ENCODE measurements at regions not wholly inside any gene's neighbourhood (a gene's known extent, or its start where the extent isn't known, plus 50 kb on each side); places are given as distances from the start of the nearest gene placed in this dataset.
"Not testable (repeated sequence)": the region's sequence is repeated elsewhere in the genome, so short reads cannot be mapped to it uniquely, and the experiment has no call there.

DNA sequence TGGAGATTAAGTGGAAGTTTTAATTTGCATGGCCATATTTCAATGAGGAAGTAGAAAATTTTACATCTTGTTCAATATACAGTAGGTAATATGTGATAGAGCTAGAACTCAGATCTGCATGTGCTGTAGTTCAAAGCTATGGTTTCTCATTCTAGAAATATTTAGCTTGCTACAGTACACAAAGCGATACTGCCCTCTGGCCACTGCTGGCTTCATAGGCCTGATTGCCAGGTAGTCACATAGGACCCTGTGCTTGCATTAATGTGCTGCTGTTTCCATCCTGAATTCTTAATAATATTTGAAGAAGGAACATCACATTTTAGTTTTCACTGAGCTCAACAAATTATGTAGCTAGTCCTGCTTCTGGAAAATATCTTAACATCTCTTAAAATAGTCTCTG is 87.0 kb downstream of the PLSCR2 start:
- Histone ChIP-seq H3K9ac (ENCODE audit: low read depth, low read length) (no peak overlapping the region), H3K9me3 (replicated peaks; ENCODE audit: low read length) (no peaks in the 10 kb centered on the region), H3K4me2 (ENCODE audit: low read length) (no peak overlapping the region), H3K4me1 (ENCODE audit: control insufficient read depth, insufficient read depth, low read length) (no peaks in the 10 kb centered on the region), H3K27me3 (ENCODE audit: control insufficient read depth, insufficient read depth, low read length) (no peaks in the 10 kb centered on the region), H3K36me3 (ENCODE audit: insufficient read depth, low read length) (no peaks in the 10 kb centered on the region), H3K4me3 (ENCODE audit: low read length) (no peak overlapping the region)

DNA sequence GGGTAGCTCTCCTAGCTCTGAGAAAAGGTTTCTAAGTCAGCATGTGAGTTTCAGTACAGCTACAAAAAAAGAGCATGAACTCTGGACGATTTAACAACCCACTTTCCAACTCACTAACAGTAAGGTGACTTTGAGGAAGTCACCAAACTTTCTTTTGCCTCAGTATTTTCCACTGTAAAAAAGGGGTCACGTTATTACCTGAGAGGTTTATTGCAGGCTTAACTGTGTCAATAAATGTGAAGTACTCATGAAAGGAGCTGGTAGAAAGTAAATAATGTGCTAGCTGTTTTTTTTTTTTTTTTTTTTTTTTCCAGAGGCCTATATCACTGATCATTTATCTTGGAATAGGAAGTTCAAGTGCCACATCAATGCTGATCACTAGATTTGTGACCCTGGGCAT is 89.3 kb downstream of the PLSCR2 start:
- Histone ChIP-seq H3K9ac (ENCODE audit: low read depth, low read length) (no peak overlapping the region), H3K36me3 (ENCODE audit: insufficient read depth, low read length) (no peaks in the 10 kb centered on the region), H3K27me3 (ENCODE audit: control insufficient read depth, insufficient read depth, low read length) (no peaks in the 10 kb centered on the region), H3K9me3 (replicated peaks; ENCODE audit: low read length) (no peaks in the 10 kb centered on the region), H3K4me2 (ENCODE audit: low read length) (no peak overlapping the region), H3K4me1 (ENCODE audit: control insufficient read depth, insufficient read depth, low read length) (no peaks in the 10 kb centered on the region), H3K4me3 (ENCODE audit: low read length) (no peak overlapping the region)

DNA sequence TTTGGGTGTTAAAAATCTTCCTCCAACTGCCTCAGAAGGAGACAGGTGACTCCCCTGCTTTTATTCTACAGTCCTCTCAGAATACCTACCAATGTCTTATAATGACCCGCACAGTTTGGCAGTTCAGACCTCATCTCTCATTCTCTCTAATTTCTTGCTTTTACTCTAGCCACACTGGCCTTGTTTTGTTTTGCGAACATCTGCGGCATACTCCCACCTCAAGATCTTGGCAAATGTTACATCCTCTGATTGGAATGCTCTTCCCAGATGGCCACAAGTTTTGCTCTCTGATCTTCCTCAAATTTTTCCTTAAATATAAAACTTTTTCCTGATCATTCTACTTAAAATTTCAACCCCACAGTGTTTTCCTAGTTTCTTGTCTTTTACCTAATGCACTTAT is 94.1 kb downstream of the PLSCR2 start:
- Histone ChIP-seq H3K9ac (ENCODE audit: low read depth, low read length) (no peak overlapping the region), H3K4me2 (ENCODE audit: low read length) (no peak overlapping the region), H3K27me3 (ENCODE audit: control insufficient read depth, insufficient read depth, low read length) (no peaks in the 10 kb centered on the region), H3K9me3 (replicated peaks; ENCODE audit: low read length) (no peaks in the 10 kb centered on the region), H3K4me3 (ENCODE audit: low read length) (no peak overlapping the region), H3K36me3 (ENCODE audit: insufficient read depth, low read length) (no peaks in the 10 kb centered on the region), H3K4me1 (ENCODE audit: control insufficient read depth, insufficient read depth, low read length) (no peaks in the 10 kb centered on the region)

DNA sequence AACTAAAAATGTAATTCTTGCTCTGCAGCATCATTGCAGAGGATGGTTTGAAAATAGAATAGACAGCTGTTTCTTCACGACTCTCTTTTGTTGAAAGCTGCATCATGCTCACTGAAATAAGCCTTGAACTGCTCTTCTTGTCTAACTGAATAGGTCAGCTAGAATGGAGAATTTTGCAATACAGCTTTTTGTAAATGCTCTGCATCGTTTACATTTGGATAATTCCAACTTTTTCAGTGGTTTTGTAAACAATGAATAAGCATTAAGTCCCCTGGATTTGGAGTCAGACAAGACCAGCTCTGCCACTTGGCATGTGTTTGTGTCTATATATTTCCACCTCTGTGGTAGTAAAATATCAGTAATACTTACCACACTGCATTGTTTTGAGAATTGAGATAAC is 95.2 kb downstream of the PLSCR2 start:
- no peaks in the 10 kb centered on the region for H3K4me1 ChIP-seq (ENCODE audit: control insufficient read depth, insufficient read depth, low read length)
- no peaks in the 10 kb centered on the region for H3K36me3 ChIP-seq (ENCODE audit: insufficient read depth, low read length)
- no peaks in the 10 kb centered on the region for H3K9me3 ChIP-seq (replicated peaks; ENCODE audit: low read length)
- H3K27me3 ChIP-seq (ENCODE audit: control insufficient read depth, insufficient read depth, low read length): no peaks in the 10 kb centered on the region
- no peak overlapping the region for H3K4me3 ChIP-seq (ENCODE audit: low read length)
- no peak overlapping the region for H3K4me2 ChIP-seq (ENCODE audit: low read length)
- no peak overlapping the region for H3K9ac ChIP-seq (ENCODE audit: low read depth, low read length)

DNA sequence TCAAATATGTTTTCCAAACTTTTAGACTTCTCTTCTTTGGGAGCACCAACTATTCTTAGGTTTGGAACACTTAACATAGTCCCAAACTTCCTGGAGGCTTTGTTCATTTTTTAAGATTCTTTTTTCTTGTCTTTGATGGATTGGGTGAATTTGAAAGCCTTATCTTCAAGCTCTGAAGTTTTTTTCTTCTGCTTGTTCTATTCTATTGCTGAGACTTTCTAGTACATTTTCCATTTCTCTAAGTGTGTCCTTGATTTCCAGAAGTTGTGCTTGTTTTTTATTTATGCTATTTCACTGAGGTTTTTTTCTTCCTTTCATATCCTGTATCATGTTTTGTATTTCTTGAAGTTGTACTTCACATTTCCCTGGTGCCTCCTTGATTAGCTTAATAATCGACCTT is 97.5 kb downstream of the PLSCR2 start:
- Histone ChIP-seq H3K27me3 (ENCODE audit: control insufficient read depth, insufficient read depth, low read length) (no peaks in the 10 kb centered on the region), H3K9me3 (replicated peaks; ENCODE audit: low read length) (no peaks in the 10 kb centered on the region), H3K4me2 (ENCODE audit: low read length) (no peak overlapping the region), H3K4me1 (ENCODE audit: control insufficient read depth, insufficient read depth, low read length) (no peaks in the 10 kb centered on the region), H3K9ac (ENCODE audit: low read depth, low read length) (no peak overlapping the region), H3K36me3 (ENCODE audit: insufficient read depth, low read length) (no peaks in the 10 kb centered on the region), H3K4me3 (ENCODE audit: low read length) (no peak overlapping the region)

DNA sequence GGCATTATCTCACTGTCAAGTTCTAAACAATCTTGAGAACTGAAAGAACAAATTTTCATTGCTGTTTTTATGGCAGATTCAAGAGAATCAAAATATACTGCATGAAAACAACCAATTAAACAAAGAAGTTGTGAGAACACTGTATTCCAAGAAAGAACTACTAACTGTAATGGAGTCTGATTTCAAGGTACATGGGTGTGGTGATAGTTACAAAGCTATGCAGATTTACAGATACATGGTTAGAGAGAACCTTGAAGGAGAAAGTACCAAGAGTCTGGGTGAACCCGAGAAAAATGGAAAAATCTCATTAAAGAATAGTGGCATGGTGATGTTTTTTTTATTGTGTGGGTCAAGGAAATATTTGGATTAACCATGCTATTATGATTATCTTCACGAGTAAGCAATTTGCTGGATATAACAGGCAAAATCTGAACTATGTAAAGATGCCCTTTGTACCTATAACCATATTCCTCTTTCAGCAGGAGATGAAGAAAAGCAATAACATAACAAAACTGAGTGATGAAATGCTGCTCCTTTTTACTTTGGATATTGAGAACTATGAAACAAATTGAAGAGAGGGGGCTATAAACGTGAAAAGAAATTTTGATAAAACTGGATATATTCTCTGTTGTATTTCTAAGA is 100.4 kb downstream of the PLSCR2 start:
- Histone ChIP-seq H3K36me3 (ENCODE audit: insufficient read depth, low read length) (no peaks in the 10 kb centered on the region), H3K4me2 (ENCODE audit: low read length) (no peak overlapping the region), H3K27me3 (ENCODE audit: control insufficient read depth, insufficient read depth, low read length) (no peaks in the 10 kb centered on the region), H3K9me3 (replicated peaks; ENCODE audit: low read length) (no peaks in the 10 kb centered on the region), H3K4me1 (ENCODE audit: control insufficient read depth, insufficient read depth, low read length) (no peaks in the 10 kb centered on the region), H3K4me3 (ENCODE audit: low read length) (no peak overlapping the region), H3K9ac (ENCODE audit: low read depth, low read length) (no peak overlapping the region)

DNA sequence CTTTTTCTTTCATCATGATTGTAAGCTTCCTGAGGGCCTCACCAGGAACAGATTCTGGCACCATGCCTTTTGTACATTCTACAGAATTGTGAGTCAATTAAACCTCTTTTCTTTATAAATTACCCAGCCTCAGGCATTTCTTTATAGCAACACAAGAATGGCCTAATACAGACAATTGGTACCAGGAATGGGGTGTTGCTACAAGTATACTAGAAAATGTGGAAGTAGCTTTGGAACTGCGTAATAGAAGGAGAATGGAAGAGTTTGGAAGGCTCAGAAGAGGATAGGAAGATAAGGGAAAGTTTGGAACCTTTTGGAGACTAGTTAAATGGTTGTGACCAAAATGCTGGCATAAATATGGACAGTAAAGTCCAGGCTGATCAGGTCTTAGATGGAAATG is 108.9 kb upstream of the PLSCR4 start:
- H3K4me1 ChIP-seq (ENCODE audit: control insufficient read depth, insufficient read depth, low read length): no peaks in the 10 kb centered on the region
- no peak overlapping the region for H3K9ac ChIP-seq (ENCODE audit: low read depth, low read length)
- no peak overlapping the region for H3K4me2 ChIP-seq (ENCODE audit: low read length)
- peaks cover 5% of the 10 kb centered on the region for H3K9me3 ChIP-seq (replicated peaks; ENCODE audit: low read length)
- H3K36me3 ChIP-seq (ENCODE audit: insufficient read depth, low read length): no peaks in the 10 kb centered on the region
- H3K4me3 ChIP-seq (ENCODE audit: low read length): no peak overlapping the region
- H3K27me3 ChIP-seq (ENCODE audit: control insufficient read depth, insufficient read depth, low read length): no peaks in the 10 kb centered on the region

DNA sequence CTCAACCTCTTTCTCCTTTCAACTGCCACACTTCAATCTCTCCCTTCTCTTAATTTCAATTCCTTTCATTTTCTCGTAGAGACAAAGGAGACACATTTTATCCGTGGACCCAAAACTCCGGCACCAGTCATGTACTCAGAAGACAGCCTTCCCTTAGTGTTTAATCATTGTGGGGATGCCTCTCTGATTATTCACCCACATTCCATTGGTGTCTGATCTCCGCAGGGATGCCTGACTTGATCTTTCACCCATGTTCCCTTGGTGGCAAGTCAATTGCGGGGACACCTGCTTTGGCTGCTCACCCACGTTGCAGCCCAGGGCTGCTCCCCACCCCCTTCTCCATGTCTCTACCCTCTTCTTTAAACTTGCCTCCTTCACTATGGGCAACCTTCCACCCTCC is 103.5 kb upstream of the PLSCR4 start:
- H3K9me3 ChIP-seq (replicated peaks; ENCODE audit: low read length); H3K4me3 ChIP-seq (ENCODE audit: low read length); H3K27me3 ChIP-seq (ENCODE audit: control insufficient read depth, insufficient read depth, low read length); H3K36me3 ChIP-seq (ENCODE audit: insufficient read depth, low read length); H3K9ac ChIP-seq (ENCODE audit: low read depth, low read length); H3K4me1 ChIP-seq (ENCODE audit: control insufficient read depth, insufficient read depth, low read length); H3K4me2 ChIP-seq (ENCODE audit: low read length): not testable (repeated sequence)

DNA sequence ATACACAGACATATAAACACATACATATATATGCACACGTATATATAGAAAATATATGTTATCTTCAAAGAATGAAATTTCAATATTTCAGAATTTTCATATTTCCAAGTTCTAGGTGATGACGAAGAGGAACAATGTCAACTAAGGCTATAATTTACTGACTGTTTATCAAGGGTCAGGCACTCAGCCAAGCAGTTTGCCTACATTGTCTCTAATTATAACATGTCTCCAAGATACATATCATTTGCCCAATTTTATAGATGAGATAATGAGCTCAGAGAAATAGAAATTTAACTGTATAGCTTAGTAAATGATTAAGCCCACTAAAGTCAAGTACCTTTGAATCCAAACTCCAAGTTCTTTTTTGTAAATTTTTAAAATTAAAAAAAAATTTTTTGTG is 99.9 kb upstream of the PLSCR4 start:
- Histone ChIP-seq H3K4me3 (ENCODE audit: low read length) (no peak overlapping the region), H3K9me3 (replicated peaks; ENCODE audit: low read length) (no peaks in the 10 kb centered on the region), H3K4me1 (ENCODE audit: control insufficient read depth, insufficient read depth, low read length) (peaks cover 6% of the 10 kb centered on the region), H3K27me3 (ENCODE audit: control insufficient read depth, insufficient read depth, low read length) (no peaks in the 10 kb centered on the region), H3K4me2 (ENCODE audit: low read length) (no peak overlapping the region), H3K36me3 (ENCODE audit: insufficient read depth, low read length) (no peaks in the 10 kb centered on the region), H3K9ac (ENCODE audit: low read depth, low read length) (no peak overlapping the region)

DNA sequence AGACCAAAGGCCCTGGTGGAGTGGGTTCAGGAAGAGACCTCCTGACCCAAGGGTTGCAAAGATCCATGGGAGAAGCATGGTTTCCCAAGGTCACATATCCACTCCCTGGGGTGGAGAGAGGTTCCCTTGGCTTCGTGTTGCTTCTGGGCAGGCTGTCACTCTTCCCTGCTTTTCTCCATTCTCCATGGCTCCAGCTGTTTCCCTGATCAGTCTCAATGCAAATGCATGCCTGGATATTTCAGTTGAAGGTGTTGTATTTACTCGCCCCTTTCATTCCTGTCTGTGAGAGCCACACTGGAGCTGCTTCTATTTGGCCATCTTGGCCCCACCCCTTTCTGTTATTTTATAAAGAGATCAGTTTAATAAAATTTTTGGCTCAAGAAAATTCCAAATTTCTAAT is 95.0 kb upstream of the PLSCR4 start:
- Histone ChIP-seq H3K36me3 (ENCODE audit: insufficient read depth, low read length) (no peaks in the 10 kb centered on the region), H3K4me2 (ENCODE audit: low read length) (no peak overlapping the region), H3K9me3 (replicated peaks; ENCODE audit: low read length) (no peaks in the 10 kb centered on the region), H3K4me3 (ENCODE audit: low read length) (no peak overlapping the region), H3K27me3 (ENCODE audit: control insufficient read depth, insufficient read depth, low read length) (no peaks in the 10 kb centered on the region), H3K9ac (ENCODE audit: low read depth, low read length) (no peak overlapping the region), H3K4me1 (ENCODE audit: control insufficient read depth, insufficient read depth, low read length) (peaks cover 3% of the 10 kb centered on the region)

DNA sequence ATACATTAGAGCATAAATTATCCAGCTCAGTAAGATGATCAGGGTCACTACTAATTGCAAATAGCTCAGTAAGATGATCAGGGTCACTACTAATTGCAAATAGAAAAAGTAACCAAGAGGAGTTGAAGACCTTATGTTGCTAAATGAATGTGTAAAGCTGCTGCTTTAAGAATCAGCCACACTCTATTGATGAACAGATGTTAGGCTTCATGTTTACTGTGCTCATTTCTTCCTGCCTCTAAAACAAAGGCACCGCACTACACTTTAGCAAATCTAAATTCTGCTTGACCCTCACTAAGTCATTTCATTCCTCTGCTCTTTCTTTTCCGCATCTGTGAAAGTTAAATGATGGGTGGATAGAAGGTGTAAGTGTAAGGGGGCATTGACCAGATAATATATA is 92.6 kb upstream of the PLSCR4 start:
- Histone ChIP-seq H3K4me2 (ENCODE audit: low read length) (no peak overlapping the region), H3K9me3 (replicated peaks; ENCODE audit: low read length) (no peaks in the 10 kb centered on the region), H3K27me3 (ENCODE audit: control insufficient read depth, insufficient read depth, low read length) (no peaks in the 10 kb centered on the region), H3K36me3 (ENCODE audit: insufficient read depth, low read length) (no peaks in the 10 kb centered on the region), H3K9ac (ENCODE audit: low read depth, low read length) (no peak overlapping the region), H3K4me1 (ENCODE audit: control insufficient read depth, insufficient read depth, low read length) (peaks cover 3% of the 10 kb centered on the region), H3K4me3 (ENCODE audit: low read length) (no peak overlapping the region)

DNA sequence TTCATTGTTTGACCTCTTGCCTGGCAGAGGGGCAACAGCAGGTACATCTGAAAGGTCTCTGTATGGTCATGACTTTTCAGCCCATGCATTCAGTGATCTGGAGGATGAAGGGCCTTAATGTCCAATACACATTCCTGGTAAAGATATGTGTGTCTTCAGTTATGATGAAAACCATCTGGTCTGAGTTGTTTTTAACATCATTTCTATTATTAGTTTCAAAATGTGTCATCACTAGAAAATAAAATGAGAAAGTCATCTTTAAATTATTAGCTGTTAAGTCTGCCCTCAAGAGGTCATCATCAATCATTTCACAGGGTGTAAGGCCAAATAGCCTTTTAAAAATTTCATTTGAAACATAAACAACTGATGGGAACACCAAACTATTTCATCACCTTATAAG is 92.1 kb upstream of the PLSCR4 start:
- no peaks in the 10 kb centered on the region for H3K36me3 ChIP-seq (ENCODE audit: insufficient read depth, low read length)
- H3K4me3 ChIP-seq (ENCODE audit: low read length): no peak overlapping the region
- peaks cover 3% of the 10 kb centered on the region for H3K4me1 ChIP-seq (ENCODE audit: control insufficient read depth, insufficient read depth, low read length)
- no peaks in the 10 kb centered on the region for H3K9me3 ChIP-seq (replicated peaks; ENCODE audit: low read length)
- H3K9ac ChIP-seq (ENCODE audit: low read depth, low read length): no peak overlapping the region
- no peaks in the 10 kb centered on the region for H3K27me3 ChIP-seq (ENCODE audit: control insufficient read depth, insufficient read depth, low read length)
- no peak overlapping the region for H3K4me2 ChIP-seq (ENCODE audit: low read length)
